SK-N-SH (cell line): ENCODE measurements at regions not wholly inside any gene's neighbourhood (a gene's known extent, or its start where the extent isn't known, plus 50 kb on each side); places are given as distances from the start of the nearest gene placed in this dataset.
"Not testable (repeated sequence)": the region's sequence is repeated elsewhere in the genome, so short reads cannot be mapped to it uniquely, and the experiment has no call there.

Experiments
- CTCF ChIA-PET: fragments of 300-600, 350-600 bp; formaldehyde crosslinking; extraction: SDS; loops from one replicate; lab custom pipeline; 2021; lab: Yijun Ruan, JAX
- POLR2A ChIA-PET: fragments of 350-600 bp; sonication (Branson Sonifier 250); formaldehyde crosslinking; extraction: SDS; loops from one replicate; lab custom pipeline; 2020; ENCODE audit warnings: antibody characterized with exemption, inconsistent platforms; lab: Yijun Ruan, JAX
- DNase-seq: peaks from one replicate; pipeline ENCODE4 v3.0.0; 2012
- H2AFZ ChIP-seq: fragments of 200-600 bp; sonication (generic); 2 replicates; pipeline ENCODE4 v1.8.1; 2016; ENCODE audit warnings: antibody characterized with exemption, mild to moderate bottlenecking, low read depth
- H3F3A ChIP-seq: fragments of 200-600 bp; sonication (generic); replicated peaks from 2 replicates; pipeline ENCODE3; 2016; ENCODE audit warnings: antibody characterized with exemption, mild to moderate bottlenecking; ENCODE audit not compliant: insufficient read depth
- H3K27ac ChIP-seq, 2 experiments: fragments of 200-500 bp in 1 of 2; fragments of 200-600 bp in 1 of 2; sonication (Bioruptor generic) in 1 of 2; sonication (generic), shearing (Covaris generic) in 1 of 2; 2 replicates each; pipeline versions ENCODE4 v1.5.1 to v1.6.1; 2014 to 2016; ENCODE audit warnings: low read depth in 2 of 2, inconsistent platforms in 1 of 2, low read length in 1 of 2, mild to moderate bottlenecking in 1 of 2, mixed read lengths in 1 of 2
- H3K27me3 ChIP-seq: fragments of 200-600 bp; sonication (generic), shearing (Covaris generic); 2 replicates; pipeline ENCODE4 v1.6.1; 2016; ENCODE audit warnings: mixed run types; ENCODE audit not compliant: insufficient read depth
- H3K36me3 ChIP-seq, 2 experiments: fragments of 200-500 bp in 1 of 2; fragments of 200-600 bp in 1 of 2; sonication (Bioruptor generic) in 1 of 2; sonication (generic) in 1 of 2; replicated peaks in 1 of 2; 2 replicates each; pipeline versions ENCODE3 to v1.5.1; 2014 to 2016; ENCODE audit warnings: low read length in 1 of 2, mild to moderate bottlenecking in 1 of 2; ENCODE audit not compliant: insufficient read depth in 2 of 2, control insufficient read depth in 1 of 2
- H3K4me1 ChIP-seq, 2 experiments: fragments of 200-500 bp in 1 of 2; fragments of 200-600 bp in 1 of 2; sonication (Bioruptor generic) in 1 of 2; sonication (generic), shearing (Covaris generic) in 1 of 2; 2 replicates each; pipeline versions ENCODE4 v1.5.1 to v1.6.1; 2014 to 2016; ENCODE audit warnings: low read depth in 1 of 2, low read length in 1 of 2, mixed run types in 1 of 2; ENCODE audit not compliant: insufficient read depth in 2 of 2, control insufficient read depth in 1 of 2
- H3K4me2 ChIP-seq: fragments of 200-600 bp; sonication (generic), shearing (Covaris generic); 2 replicates; pipeline ENCODE4 v1.6.1; 2017; ENCODE audit warnings: mixed run types
- H3K4me3 ChIP-seq, 2 experiments: fragments of 200-500 bp in 1 of 2; fragments of 200-600 bp in 1 of 2; sonication (Bioruptor generic) in 1 of 2; sonication (generic), shearing (Covaris generic) in 1 of 2; 2 replicates each; pipeline versions ENCODE4 v1.5.1 to v1.8.1; 2014 to 2016; ENCODE audit warnings: low read depth in 2 of 2, inconsistent platforms in 1 of 2, low read length in 1 of 2, mild to moderate bottlenecking in 1 of 2, mixed read lengths in 1 of 2, moderate library complexity in 1 of 2
- H3K79me2 ChIP-seq: fragments of 200-600 bp; sonication (generic); 2 replicates; pipeline ENCODE4 v1.8.1; 2017; ENCODE audit warnings: mild to moderate bottlenecking; ENCODE audit not compliant: insufficient read depth
- H3K9ac ChIP-seq: fragments of 200-600 bp; sonication (generic); 2 replicates; pipeline ENCODE4 v1.6.1; 2017; ENCODE audit warnings: mixed run types
- H3K9me2 ChIP-seq: fragments of 200-600 bp; sonication (generic); 2 replicates; pipeline ENCODE4 v1.6.1; 2017; ENCODE audit warnings: mixed run types
- H3K9me3 ChIP-seq: fragments of 200-600 bp; sonication (generic); 2 replicates; pipeline ENCODE4 v1.6.1; 2017; ENCODE audit warnings: mixed run types, mild to moderate bottlenecking, moderate library complexity
- H4K20me1 ChIP-seq: fragments of 200-600 bp; sonication (generic); 2 replicates; pipeline ENCODE4 v1.6.1; 2017; ENCODE audit warnings: mild to moderate bottlenecking, mixed run types; ENCODE audit not compliant: insufficient read depth
- EZH2phosphoT487 ChIP-seq: fragments of 200-600 bp; sonication (generic); IDR thresholded peaks from 2 replicates; pipeline ENCODE4 v1.6.1; 2017; ENCODE audit warnings: low read depth, mixed run types, mild to moderate bottlenecking, antibody characterized with exemption, moderate library complexity, borderline replicate concordance
- FOSL2 ChIP-seq: IDR thresholded peaks from 2 replicates; pipeline ENCODE4 v1.4.0; 2012; ENCODE audit warnings: low read depth, mild to moderate bottlenecking, moderate library complexity, borderline replicate concordance
- GATA2 ChIP-seq: sonication (generic); formaldehyde crosslinking; IDR thresholded peaks from 2 replicates; pipeline ENCODE4 v1.5.0; 2020; ENCODE audit warnings: mild to moderate bottlenecking, missing genetic modification reagents
- MEF2A ChIP-seq: IDR thresholded peaks from 2 replicates; pipeline ENCODE4 v1.4.0; 2012; ENCODE audit warnings: low read depth, borderline replicate concordance
- MXI1 ChIP-seq: IDR thresholded peaks from 2 replicates; pipeline ENCODE4 v1.6.1; 2012; ENCODE audit warnings: mild to moderate bottlenecking, low read depth, low read length, improper control_type of control experiment
- PBX3 ChIP-seq: IDR thresholded peaks from 2 replicates; pipeline ENCODE4; 2012
- POLR2AphosphoS5 ChIP-seq: IDR thresholded peaks from 2 replicates; pipeline ENCODE4 v1.6.1; 2012; ENCODE audit warnings: low read depth, low read length
- USF2 ChIP-seq: fragments of 150-350 bp; IDR thresholded peaks from 2 replicates; pipeline ENCODE4 v1.6.1; 2017; ENCODE audit warnings: antibody characterized with exemption, low read length, low read depth, borderline replicate concordance
- YY1 ChIP-seq: IDR thresholded peaks from 2 replicates; pipeline ENCODE4 v1.4.0; 2012; ENCODE audit warnings: low read depth, mild to moderate bottlenecking
- WGBS: methylation state at CpG from one replicate; pipeline ENCODE4 v1.1.6; 2017; ENCODE audit warnings: low lambda C conversion rate; 5-methylcytosine and 5-hydroxymethylcytosine counted together

GRCh38 chr9:135384815-135385405, 94.7 kb upstream of the PPP1R26 start:
- H3K9ac ChIP-seq, DNase-seq, H3K27me3 ChIP-seq, CTCF ChIA-PET, H3K9me2 ChIP-seq, H4K20me1 ChIP-seq, H3K4me1 ChIP-seq, H3K27ac ChIP-seq, H3F3A ChIP-seq, H3K36me3 ChIP-seq, H3K4me3 ChIP-seq, H3K4me2 ChIP-seq, H3K79me2 ChIP-seq, H3K9me3 ChIP-seq, POLR2A ChIA-PET, H2AFZ ChIP-seq: not testable (repeated sequence)
- WGBS: 54% methylated on average over 7 of the region's 7 CpGs

GRCh38 chr9:135385793-135386192, 93.8 kb upstream of the PPP1R26 start:
- H4K20me1 ChIP-seq: no peaks in the 10 kb centered on the region
- H3K36me3 ChIP-seq: no peaks in the 10 kb centered on the region
- no peak overlapping the region for H3K4me3 ChIP-seq
- no peaks in the 10 kb centered on the region for H3K9me2 ChIP-seq
- no peaks in the 10 kb centered on the region for H3K4me1 ChIP-seq
- TF ChIP-seq USF2 (no peak), EZH2phosphoT487 (no peak), PBX3 (no peak), YY1 (no peak), GATA2 (CRISPR knock-in tag) (no peak)
- TF ChIP-seq, all 33 proteins: peak for 0
- 21% methylated on average over 3 of the region's 7 CpGs for WGBS
- ChIA-PET POLR2A (no interaction called here), CTCF (interaction anchor here (1.3 kb wide), 1 partner anchor 300 kb away, joined by 3 read pairs; no protein-coding TSS in a partner anchor)
- no peak for DNase-seq
- Histone ChIP-seq H3K9me3 (no peaks in the 10 kb centered on the region), H3K27ac (no peak overlapping the region), H3K79me2 (no peaks in the 10 kb centered on the region), H2AFZ (no peak overlapping the region), H3K27me3 (no peaks in the 10 kb centered on the region), H3F3A (no peaks in the 10 kb centered on the region), H3K9ac (no peak overlapping the region), H3K4me2 (no peak overlapping the region)

GRCh38 chr9:135387976-135388375, 91.6 kb upstream of the PPP1R26 start:
- 29% methylated on average over 8 of the region's 8 CpGs for WGBS
- ChIA-PET POLR2A (no interaction called here), CTCF (no interaction called here)
- H3K27ac ChIP-seq: no peak overlapping the region
- H3K4me3 ChIP-seq: no peak overlapping the region
- no peak overlapping the region for H2AFZ ChIP-seq
- no peaks in the 10 kb centered on the region for H3F3A ChIP-seq
- H3K9me2 ChIP-seq: no peaks in the 10 kb centered on the region
- no peak overlapping the region for H3K9ac ChIP-seq
- no peaks in the 10 kb centered on the region for H3K9me3 ChIP-seq
- H4K20me1 ChIP-seq: no peaks in the 10 kb centered on the region
- H3K4me1 ChIP-seq: no peaks in the 10 kb centered on the region
- TF ChIP-seq MEF2A (no peak), MXI1 (no peak), FOSL2 (no peak), POLR2AphosphoS5 (no peak)
- TF ChIP-seq, all 33 proteins: peak for 0
- no peaks in the 10 kb centered on the region for H3K79me2 ChIP-seq
- H3K36me3 ChIP-seq: no peaks in the 10 kb centered on the region
- DNase-seq: no peak
- no peak overlapping the region for H3K4me2 ChIP-seq
- no peaks in the 10 kb centered on the region for H3K27me3 ChIP-seq
